Thyroid gland (tissue), 4 donors: ENCODE measurements at regions not wholly inside any gene's neighbourhood (a gene's known extent, or its start where the extent isn't known, plus 50 kb on each side); places are given as distances from the start of the nearest gene placed in this dataset.

Source experiments
- CTCF ChIP-seq, 6 experiments: fragments of 200-600 bp in 3 of 6; fragments of 450-650 bp in 3 of 6; sonication (generic) in 3 of 6; IDR thresholded peaks; one replicate each; pipeline ENCODE4 v1.5.1; 2016 to 2019; ENCODE audit warnings: antibody characterized with exemption in 6 of 6, mild to moderate bottlenecking in 2 of 6, inconsistent platforms in 1 of 6, moderate library complexity in 1 of 6
- POLR2A ChIP-seq, 2 donors: fragments of 450-650 bp; IDR thresholded peaks; one replicate each; pipeline ENCODE4 v1.6.1; 2017; ENCODE audit warnings: antibody characterized with exemption in 2 of 2, mild to moderate bottlenecking in 2 of 2, moderate library complexity in 1 of 2

- no peak for TF ChIP-seq CTCF (IDR thresholded peaks at IDR 0.05)
- TF ChIP-seq POLR2A (IDR thresholded peaks at IDR 0.05) = no peak
Measured at GRCh38 chrY:19321701-19322100, 422.8 kb downstream of the KDM5D start.
